ENCODE measurements at regions not wholly inside any gene's neighbourhood (a gene's known extent, or its start where the extent isn't known, plus 50 kb on each side); places are given as distances from the start of the nearest gene placed in this dataset.

DNA sequence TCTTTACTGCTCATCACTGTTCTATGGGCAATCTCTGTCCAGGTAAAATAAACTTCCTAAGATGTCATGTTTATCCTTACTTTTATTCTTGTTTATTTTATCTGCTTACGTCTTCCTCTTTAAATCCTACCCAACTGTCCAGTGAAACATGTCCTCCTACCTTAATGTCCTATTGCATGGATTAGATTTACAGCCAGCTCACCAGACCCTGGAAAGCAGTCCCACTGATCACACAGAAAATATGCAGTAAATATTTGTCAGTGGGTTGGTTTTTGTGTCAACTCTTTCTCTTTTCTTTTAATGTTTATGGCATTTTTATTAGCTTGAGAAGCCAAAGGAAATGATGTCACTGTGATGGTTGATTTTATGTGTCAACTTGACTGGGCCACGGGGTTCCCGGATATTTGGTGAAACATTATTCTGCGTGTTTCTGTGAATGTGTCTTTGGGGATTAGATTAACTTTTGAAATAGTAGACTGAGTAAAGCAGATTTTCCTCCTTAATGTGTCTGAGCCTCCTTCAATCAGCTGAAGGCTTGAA lies 258.3 kb downstream of the SRGAP2C start:
- TF ChIP-seq, protein P1, sequence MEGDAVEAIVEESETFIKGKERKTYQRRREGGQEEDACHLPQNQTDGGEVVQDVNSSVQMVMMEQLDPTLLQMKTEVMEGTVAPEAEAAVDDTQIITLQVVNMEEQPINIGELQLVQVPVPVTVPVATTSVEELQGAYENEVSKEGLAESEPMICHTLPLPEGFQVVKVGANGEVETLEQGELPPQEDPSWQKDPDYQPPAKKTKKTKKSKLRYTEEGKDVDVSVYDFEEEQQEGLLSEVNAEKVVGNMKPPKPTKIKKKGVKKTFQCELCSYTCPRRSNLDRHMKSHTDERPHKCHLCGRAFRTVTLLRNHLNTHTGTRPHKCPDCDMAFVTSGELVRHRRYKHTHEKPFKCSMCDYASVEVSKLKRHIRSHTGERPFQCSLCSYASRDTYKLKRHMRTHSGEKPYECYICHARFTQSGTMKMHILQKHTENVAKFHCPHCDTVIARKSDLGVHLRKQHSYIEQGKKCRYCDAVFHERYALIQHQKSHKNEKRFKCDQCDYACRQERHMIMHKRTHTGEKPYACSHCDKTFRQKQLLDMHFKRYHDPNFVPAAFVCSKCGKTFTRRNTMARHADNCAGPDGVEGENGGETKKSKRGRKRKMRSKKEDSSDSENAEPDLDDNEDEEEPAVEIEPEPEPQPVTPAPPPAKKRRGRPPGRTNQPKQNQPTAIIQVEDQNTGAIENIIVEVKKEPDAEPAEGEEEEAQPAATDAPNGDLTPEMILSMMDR (IDR thresholded peaks at IDR 0.05; ENCODE audit: low read length) = no peak
- no peak for TF ChIP-seq EZH2 (IDR thresholded peaks at IDR 0.05; ENCODE audit: borderline replicate concordance, low read length)

Data from OCI-LY1 (cell line).